CD4-positive, alpha-beta T cell treated with Interleukin-6 for 4 hours (primary cell): ENCODE measurements at regions not wholly inside any gene's neighbourhood (a gene's known extent, or its start where the extent isn't known, plus 50 kb on each side); places are given as distances from the start of the nearest gene placed in this dataset.
"Not testable (repeated sequence)": the region's sequence is repeated elsewhere in the genome, so short reads cannot be mapped to it uniquely, and the experiment has no call there.

Experiments
- DNase-seq: peaks from one replicate; pipeline ENCODE4 v3.0.0-alpha.2; 2020; ENCODE audit warnings: mixed read lengths

DNA sequence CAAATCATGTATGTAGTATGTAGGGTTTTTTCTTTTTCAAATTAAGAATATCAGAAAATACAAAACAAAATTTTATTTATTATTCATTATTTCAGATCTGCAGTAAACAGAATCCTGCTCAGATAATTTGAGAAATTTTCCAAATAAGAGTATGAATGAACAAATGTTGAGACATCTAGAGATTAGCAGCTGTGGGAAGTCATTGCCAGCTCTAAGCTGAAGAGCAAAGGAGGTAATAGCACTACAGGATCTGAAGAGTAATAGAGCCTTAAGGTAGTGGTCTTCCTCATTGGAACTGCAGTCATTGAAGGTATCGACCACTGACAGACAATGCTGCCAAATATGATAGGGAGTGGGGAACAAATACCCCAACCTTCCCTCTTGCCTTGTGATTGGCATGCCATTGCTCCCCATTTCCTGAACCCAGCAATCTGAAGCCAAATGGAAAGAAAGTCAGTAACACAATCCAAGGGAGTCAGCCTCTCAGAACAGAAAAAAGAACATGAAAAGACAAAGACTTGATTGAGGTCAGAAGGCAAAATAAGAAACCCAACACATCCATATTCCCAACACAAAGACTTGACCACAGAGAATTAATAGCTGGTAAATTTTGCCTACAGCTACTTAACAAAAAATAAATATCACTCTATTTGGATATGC lies 963.4 kb upstream of the ADAMTS5 start:
- DNase-seq = not testable (repeated sequence)

DNA sequence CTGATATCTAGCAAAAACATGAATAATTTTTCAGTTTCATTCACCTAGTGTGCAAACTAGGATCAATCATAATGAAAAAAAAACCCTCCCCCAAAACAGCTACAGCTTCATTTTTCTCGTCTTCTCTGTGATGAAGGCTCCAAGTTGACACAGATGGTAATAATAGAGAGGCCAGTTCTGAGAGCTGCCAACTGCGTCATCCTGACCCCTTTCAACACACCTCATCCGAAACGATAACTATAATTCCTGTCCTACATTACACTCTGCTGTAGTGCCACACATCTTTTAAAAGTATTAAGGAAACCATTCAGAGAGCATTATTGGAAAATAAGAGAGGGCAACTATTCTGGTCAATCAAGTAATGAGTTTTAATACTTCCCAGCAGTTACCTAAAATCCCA lies 962.3 kb upstream of the ADAMTS5 start:
- not testable (repeated sequence) for DNase-seq

DNA sequence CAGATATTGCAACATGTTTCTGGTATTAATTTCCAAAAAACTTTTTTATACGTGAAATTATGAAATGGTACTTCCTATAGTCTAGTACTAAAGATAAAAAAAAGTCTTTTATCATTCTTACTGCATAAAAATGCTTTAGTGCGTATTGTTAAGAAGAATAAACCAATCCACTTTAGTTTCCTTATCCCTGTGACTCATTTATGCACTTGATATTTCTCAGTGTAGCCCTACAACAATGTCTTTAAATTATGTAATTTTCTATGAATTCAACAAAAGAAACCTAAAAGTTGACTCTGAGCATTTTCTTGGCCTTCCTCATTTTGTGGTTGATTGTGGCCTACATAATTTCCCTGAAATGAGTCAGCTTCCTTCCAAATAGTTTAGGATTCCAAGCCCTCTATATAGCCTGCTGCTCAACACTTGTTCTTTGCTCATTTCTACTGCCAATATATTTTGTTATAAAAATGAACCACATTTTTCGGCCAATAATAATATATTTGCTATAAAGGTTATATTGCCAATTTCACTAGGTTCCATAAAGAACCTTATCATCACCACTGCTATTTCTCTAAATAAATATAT lies 961.7 kb upstream of the ADAMTS5 start:
- not testable (repeated sequence) for DNase-seq

DNA sequence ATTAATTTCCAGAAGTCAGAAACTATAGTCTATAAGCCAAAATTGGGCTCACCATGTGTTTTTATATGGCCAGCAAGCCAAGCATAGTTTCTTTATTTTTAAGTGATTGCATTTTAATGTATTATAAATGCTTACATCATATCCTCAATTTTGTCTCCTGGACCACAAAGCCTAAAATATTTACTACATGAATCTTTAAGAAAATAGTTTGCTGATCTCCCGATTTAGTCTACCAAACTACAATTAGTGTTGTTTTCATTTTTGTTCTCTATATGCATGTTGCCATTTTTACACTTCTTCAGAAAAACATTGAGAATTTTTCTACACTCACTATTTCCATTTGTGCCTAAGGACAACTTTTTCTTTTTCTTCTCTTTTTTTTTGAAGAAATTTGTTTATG lies 954.5 kb upstream of the ADAMTS5 start:
- not testable (repeated sequence) for DNase-seq

- DNase-seq = not testable (repeated sequence)
Observed at GRCh38 chr21:27917966-27918365, 951.1 kb upstream of the ADAMTS5 start.

DNA sequence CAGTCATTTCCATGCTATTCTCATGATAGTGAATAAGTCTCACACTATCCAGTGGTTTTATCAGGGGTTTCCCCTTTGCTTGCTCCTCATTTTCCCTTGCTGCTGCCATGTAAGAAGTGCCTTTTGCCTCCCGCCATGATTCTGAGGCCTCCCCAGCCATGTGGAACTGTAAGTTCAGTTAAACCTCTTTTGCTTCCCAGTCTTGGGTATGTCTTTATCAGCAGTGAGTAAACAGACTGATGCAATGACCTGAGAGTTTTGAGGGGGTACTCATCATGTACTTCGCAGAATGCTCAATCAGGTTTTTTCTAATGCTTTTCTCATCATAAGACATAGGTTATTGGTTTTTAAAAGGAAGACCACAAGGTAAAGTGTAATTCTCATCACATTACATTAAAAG lies 949.4 kb upstream of the ADAMTS5 start:
- DNase-seq = not testable (repeated sequence)

GRCh38 chr21:27912133-27912532 lies 945.2 kb upstream of the ADAMTS5 start:
- not testable (repeated sequence) for DNase-seq

DNA sequence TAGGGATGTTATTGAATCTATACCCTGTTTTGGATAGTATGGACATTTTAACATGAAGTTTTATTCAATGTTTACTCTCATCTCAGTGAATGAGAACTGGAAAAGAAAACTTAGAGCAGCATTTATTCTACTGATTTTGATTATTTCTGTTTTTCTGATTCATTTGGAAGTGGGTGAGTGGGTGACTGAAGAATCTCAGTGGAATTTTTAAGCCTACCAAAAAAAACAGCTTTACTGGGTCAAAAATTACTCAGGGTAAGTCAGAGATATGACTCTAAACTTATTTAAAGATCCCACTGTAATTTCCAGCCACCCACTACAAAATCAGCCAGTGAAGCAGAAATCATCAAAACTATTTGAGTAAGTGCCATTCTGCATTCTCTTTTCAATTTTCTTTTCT lies 942.6 kb upstream of the ADAMTS5 start:
- not testable (repeated sequence) for DNase-seq

DNA sequence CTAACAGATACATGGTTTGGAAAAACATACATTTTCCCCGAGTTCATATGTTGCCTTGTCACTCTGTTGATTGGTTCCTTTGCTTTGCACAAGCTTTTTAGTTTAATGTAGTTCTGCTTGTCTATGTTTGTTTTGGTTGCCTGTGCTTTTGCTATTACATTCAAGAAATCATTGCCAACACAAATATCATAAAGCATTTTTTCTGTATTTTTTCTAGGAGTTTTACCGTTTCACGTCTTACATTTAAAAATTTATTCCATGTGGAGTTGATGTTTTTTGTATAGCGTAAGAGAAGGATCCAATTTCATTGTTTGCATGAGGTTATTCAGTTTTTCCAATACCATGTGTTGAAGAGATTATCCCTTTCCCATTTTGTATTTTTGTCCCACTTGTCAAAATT lies 941.9 kb upstream of the ADAMTS5 start:
- not testable (repeated sequence) for DNase-seq

DNA sequence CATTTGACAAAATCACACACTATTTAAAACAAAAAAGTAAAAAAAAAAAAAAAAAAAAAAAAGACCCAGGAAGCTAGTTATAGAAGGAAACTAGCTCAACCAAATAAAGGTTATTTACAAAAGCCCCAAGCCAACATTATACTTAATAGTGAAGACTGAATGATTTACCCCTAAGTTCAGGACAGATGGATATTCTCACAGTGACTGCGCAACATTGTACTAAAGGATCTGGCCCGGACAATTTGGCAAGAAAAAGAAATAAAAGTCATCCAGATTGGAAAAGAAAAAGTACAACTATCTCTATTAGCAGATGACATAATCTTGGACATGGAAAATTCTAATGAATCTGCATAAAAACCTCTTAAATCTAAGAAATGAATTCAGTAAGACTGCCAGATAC lies 936.0 kb upstream of the ADAMTS5 start:
- DNase-seq = not testable (repeated sequence)

DNA sequence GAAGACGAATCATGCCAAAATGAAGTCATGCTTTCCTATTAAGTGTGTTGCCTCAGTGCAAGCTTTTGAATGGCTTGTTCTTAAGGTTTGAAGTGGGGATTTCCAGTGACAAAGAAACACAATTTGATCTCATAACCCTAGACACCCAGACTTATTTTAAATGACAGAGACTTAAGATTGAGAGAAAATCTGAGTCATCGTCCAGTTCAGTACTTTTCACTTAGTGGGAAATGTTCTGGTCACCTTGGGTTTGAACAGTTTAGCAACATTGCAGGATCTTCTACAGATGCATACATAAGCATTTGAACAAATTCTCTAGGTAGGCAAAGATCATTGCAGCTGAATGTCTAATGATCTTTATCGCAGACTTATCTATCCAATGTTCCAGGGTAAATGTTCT lies 926.7 kb upstream of the ADAMTS5 start:
- not testable (repeated sequence) for DNase-seq

- not testable (repeated sequence) for DNase-seq
Observed at GRCh38 chr21:27891495-27891894, 924.6 kb upstream of the ADAMTS5 start.

GRCh38 chr21:27887808-27888455 lies 921.0 kb upstream of the ADAMTS5 start:
- not testable (repeated sequence) for DNase-seq

DNA sequence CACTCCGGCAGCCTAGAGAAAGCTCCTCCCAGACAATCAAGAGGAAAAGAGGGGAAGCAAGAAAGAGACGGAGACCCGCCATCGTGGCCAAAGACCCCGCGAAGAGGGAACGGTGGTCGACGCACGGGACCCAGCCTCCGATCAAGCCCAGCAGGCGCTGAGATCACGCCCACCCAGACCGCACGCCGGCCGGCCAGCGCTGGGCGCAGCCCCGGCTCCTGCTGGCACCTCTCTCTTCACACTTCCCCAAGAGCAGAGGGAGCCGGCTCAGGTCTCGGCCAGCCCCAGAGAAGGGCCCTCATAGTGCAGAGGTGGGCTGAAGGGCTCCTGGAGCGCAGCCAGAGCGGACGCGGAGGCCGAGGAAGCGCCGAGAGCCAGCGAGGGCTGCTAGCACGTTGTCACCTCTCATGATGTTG lies 918.4 kb upstream of the ADAMTS5 start:
- DNase-seq = no peak

GRCh38 chr21:27881331-27881730 lies 914.4 kb upstream of the ADAMTS5 start:
- not testable (repeated sequence) for DNase-seq

DNA sequence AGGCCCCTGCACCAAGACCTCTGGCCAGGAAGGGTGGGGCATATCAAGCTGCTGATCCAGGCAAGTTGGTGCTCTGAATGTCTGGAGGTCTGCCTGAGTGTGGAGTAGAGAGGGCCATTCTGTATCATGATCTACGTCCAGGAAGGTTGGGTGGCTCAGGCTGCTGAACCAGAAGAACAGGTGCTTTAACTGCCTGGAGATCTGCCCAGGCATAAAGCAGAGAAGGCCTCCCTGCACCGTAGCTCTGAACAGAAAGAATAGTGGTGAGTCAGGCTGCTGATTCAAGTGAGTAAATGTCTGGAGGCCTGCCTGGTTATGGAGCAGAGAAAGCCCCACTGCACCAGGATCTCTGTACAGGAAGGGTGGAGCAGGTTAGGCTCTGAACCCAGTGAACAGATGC lies 905.5 kb upstream of the ADAMTS5 start:
- not testable (repeated sequence) for DNase-seq

GRCh38 chr21:27870755-27871154 lies 903.9 kb upstream of the ADAMTS5 start:
- not testable (repeated sequence) for DNase-seq

DNA sequence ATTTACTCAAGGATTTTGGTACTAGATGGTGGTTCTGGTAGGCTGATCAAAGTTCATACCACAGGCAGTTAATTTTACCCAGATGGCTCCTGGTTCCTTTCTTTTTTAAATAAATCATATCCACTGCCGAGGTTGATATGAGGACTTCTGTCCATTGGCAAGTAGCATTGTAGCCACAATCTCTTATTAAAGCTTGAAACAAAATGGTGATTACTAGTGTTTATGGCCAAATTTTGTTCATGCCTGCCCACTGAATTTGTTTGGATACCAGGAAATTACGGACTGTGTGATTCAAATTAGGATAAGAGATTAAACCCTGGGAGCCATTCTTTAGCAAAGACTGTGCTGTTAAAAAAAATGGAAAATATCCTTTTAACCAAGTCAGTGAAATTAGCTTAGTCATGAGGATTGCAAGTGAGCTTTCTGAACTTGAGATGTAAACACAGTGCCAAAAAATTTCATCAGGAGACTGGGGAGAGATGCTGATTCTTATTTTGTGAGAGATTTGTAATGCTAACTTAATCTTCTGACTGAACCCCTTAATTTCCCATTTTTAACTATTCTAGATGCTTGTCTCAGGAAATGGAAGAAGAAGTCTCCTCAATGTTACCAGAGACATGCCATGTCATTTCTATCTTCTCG lies 893.5 kb upstream of the ADAMTS5 start:
- not testable (repeated sequence) for DNase-seq

DNA sequence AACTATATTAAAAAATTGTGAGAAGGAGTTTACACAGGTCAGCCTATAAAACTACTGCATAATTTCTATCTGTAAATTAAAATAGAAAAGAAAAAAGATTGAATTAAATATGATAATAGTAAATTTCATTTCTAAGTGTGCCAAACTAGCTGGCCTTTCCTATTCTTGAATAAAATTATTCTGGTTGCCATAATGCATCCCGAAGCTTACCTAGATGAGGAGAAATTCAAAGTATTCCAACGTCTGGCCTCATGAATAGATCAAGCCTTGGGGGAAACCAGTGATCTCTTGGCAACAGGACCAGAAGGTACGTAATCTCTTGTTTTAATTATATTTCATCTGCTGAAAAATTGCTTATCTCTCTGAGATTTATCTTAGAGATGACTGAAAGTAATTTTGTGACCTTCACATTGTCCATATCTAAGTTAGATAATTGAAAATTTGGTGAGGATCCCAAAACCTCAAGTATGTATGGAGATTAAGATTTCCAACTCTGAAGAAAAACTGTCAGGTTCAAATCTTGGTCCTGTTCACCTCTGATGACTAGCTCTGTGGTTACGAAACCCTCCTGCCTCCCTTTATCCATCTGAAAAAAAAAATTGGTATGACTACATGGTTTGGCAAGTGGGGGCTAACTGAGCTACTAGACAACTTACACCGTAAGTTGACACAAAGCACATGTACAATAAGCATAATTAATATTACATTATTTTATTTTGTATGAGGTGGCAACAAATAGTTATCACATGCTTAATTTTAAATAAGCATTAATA lies 891.4 kb upstream of the ADAMTS5 start:
- DNase-seq = not testable (repeated sequence)

DNA sequence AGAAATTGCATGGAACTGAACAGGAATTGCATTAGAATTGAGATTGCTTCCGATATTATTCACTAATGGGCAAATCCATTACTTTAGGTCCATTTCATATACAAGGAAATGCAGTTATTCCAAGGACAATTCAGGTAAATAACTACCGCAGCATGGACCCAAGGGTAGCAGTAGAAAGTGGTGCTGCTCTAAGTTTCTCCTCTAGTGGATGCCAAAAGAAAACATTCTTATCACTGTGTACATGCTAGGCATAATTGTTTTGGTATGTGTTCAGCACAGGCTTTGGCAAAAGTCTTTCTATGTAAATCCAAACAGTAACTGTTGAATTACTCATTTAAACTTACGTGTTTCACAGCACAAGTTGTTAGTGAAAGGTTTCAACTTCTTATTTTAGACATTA lies 890.1 kb upstream of the ADAMTS5 start:
- not testable (repeated sequence) for DNase-seq

GRCh38 chr21:27841084-27841672 lies 874.3 kb upstream of the ADAMTS5 start:
- DNase-seq = no peak

GRCh38 chr21:27840262-27840661 lies 873.4 kb upstream of the ADAMTS5 start:
- no peak for DNase-seq
